ENCODE measurements at regions not wholly inside any gene's neighbourhood (a gene's known extent, or its start where the extent isn't known, plus 50 kb on each side); places are given as distances from the start of the nearest gene placed in this dataset.

DNA sequence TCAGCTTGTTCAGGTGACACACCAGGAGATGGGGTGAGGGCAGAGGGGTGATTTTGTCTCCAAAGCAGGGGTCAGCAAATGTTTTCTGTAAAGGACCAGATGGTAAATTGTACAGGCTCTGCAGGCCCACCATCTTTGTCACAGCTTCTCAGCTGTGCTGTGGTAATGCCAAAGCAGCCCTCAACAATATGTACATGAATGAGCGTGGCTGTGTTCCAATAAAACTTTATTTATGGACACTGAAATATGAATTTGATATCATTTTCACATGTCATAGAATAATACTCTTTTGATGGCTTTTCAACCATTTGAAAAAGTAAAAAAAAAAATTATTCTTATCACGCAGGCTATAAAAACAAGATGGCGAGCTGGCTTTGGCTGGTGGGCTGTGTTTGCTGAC is 206.4 kb upstream of the RPL38 start:
- TF ChIP-seq POLR2A (IDR thresholded peaks at IDR 0.05), result no peak
- TF ChIP-seq, protein P1, sequence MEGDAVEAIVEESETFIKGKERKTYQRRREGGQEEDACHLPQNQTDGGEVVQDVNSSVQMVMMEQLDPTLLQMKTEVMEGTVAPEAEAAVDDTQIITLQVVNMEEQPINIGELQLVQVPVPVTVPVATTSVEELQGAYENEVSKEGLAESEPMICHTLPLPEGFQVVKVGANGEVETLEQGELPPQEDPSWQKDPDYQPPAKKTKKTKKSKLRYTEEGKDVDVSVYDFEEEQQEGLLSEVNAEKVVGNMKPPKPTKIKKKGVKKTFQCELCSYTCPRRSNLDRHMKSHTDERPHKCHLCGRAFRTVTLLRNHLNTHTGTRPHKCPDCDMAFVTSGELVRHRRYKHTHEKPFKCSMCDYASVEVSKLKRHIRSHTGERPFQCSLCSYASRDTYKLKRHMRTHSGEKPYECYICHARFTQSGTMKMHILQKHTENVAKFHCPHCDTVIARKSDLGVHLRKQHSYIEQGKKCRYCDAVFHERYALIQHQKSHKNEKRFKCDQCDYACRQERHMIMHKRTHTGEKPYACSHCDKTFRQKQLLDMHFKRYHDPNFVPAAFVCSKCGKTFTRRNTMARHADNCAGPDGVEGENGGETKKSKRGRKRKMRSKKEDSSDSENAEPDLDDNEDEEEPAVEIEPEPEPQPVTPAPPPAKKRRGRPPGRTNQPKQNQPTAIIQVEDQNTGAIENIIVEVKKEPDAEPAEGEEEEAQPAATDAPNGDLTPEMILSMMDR (IDR thresholded peaks at IDR 0.05), result no peak

Measured in body of pancreas (tissue), 4 donors.